DMS 273 treated with DMSO at 0.1 percent for 48 hours (cell line): ENCODE measurements at regions not wholly inside any gene's neighbourhood (a gene's known extent, or its start where the extent isn't known, plus 50 kb on each side); places are given as distances from the start of the nearest gene placed in this dataset.
"Not testable (repeated sequence)": the region's sequence is repeated elsewhere in the genome, so short reads cannot be mapped to it uniquely, and the experiment has no call there.

Experiments used
- DNase-seq: peaks from one replicate; lab custom pipeline; 2025; lab: John Stamatoyannopoulos, UW

DNA sequence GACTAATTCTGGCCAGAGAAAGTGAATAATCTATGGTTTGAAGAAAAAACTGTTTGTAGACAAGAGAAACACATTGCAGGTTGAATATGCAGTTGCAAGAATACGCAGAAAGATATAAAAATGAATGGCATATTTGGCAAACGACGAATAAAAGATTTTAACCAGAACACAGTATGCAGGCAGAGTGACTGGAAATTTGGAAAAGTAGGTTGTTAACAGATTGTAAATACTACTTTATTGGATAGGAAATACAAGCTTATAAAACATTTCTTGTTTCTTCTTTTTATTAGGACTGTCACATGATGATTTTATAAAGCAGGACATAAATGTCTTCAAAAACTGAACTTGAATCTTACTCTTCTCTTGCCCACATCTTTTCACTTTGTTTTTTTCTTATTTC, 573.3 kb upstream of the PBX1 start:
- no peak for DNase-seq

DNA sequence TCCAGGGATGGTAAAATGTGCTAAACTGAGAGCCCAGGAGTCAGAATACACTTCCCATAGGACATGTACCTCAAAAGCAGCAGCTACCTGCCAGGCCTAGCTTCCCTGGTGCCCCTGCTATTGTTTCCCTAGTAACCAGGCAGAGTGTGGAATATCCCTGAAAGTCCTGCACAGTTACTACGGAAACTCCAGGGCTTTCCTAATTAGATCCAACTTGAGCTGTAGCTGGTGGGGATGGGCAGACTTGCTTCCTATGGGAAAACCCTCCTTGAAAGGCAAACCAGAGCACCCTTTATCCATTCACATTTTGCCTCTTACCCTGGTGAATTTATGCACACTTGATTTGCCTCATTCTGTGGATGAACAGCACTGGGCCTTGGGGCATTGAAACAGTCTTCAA, 559.9 kb upstream of the PBX1 start:
- DNase-seq: no peak

GRCh38 chr1:164006186-164006585, 552.8 kb upstream of the PBX1 start:
- not testable (repeated sequence) for DNase-seq

- DNase-seq: no peak
These were observed 552.4 kb upstream of the PBX1 start for GRCh38 chr1:164006621-164007020.

GRCh38 chr1:164017239-164017638, 541.7 kb upstream of the PBX1 start:
- DNase-seq: no peak

DNA sequence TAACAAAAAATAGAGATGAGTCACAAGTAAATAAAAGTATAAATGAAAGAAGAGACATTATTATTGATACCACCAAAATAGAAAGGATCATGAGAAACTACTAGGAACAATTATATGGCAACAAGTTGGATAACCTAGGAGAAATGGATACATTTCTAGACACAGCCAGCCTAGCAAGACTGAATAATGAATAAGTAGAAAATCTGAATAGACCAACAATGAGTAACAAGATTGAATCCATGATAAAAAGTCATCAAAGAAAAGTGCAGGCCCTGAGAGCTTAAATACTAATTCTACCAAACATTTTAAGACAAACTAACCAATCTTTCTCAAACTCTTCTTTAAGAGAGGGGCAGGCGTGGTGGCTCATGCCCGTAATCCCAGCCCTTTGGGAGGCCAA, 538.6 kb upstream of the PBX1 start:
- no peak for DNase-seq

DNA sequence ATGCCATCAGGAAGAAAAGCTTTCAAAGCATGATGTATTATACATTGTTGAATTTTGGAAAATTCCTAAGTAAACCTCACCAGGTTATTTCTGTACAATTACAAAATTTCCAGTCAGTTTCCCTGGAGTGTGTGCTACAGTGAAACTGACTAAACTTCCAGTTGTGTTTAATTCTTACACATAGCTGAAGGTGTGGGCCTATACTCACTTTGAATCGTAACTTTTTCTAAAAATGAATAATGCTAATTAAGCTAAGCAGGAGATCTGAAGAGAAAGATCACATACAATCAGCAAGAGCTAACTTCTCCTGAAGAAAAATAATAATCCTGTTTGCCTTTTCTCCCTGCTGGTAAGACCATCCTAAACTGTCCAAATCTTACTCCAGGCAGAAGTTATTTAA, 537.2 kb upstream of the PBX1 start:
- no peak for DNase-seq

DNA sequence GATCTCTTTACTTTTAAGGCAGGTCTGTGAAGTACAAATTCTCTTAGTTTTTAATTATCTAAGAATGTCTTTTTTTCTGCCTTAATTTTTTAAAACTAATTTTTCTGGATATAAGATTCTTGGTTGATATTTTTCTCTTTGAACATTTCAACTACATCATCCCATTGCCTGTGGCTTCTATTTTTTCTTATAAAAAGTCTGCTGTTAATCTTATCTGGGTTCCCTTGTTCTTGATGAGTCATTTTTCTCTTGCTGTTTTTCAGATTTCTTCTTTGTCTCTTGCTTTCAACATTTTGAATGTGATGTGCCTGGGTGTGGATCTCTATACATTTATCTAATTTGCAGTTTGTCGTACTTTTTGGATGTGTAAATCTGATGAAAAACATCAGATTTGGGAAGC, 525.2 kb upstream of the PBX1 start:
- no peak for DNase-seq

DNA sequence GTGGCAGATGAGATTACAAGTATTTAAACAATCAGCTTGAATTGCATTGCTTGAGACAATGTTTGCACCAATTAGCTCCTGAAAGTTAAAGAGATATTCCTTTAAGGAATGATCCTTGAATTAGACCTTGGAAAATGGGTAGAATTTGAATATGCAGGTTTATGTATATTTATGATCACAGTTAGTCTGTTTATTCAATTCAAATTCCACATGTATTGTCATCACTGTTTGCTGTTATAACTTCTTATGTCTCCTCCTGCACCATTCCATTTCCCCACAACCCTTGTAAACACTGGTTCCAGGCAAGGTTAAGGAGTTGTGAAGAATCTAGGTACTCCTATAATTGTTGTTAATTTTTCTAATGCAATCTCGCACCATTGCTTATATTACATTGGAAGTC, 518.2 kb upstream of the PBX1 start:
- DNase-seq: no peak

DNA sequence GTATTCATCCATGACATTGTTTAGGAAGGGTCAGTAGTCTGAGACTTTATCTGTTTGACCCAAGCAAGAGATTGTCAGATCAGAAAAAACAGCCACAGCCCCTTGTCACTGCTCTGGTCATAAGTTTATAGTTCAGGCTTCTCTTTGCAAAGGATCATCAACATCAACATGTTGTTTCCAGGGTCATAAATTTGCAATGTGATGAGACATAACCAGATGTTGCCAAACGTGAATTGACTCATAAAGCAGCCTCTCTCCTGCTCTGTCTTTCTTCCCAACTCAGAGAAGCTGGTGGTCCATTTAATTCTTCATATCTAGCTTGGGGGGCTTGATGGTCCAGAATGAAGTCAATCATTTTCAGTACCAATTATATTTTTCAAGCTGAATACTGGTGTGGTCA, 507.2 kb upstream of the PBX1 start:
- DNase-seq: no peak

- no peak for DNase-seq
These were observed 504.7 kb upstream of the PBX1 start for GRCh38 chr1:164054331-164054730.

DNA sequence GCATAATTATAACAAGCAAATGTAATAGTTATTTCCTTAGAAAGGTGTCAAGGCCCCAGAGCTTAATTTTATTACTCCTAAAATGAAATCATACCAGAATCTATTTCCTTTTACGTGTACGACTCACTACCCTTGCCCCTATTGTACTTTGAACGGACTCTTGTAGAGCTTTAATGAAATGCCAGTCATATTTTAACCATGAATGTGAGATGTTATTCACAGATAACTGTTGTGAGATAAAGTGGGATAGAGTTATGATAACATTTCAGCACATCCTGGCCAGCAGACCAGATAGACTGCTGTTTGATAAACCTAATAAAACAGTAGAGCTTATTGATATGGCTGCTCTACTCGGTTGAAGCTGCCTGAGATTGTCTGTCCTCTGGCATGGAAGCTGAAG, 500.8 kb upstream of the PBX1 start:
- DNase-seq: no peak

- DNase-seq: no peak
These were observed 497.5 kb upstream of the PBX1 start for GRCh38 chr1:164061528-164061927.

DNA sequence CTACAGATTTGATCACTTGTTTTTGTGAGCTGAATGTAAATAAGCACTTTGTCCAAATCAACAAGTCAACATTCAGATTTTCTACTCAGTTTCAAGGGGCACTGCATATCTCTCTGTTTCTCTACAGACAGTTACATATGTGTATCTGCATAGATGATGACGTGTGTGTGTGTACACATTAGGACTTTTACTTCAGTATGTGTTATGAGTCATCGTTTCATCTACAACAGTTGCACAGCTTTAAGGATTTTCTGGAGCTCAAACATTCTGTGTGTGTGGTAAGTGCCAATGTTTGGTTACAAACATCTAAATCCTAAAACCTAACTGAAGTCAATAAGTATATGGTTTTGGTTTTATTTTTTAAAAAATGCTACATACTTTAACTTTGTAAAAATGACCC, 494.5 kb upstream of the PBX1 start:
- no peak for DNase-seq

- DNase-seq: no peak
These were observed 487.7 kb upstream of the PBX1 start for GRCh38 chr1:164071288-164071687.

DNA sequence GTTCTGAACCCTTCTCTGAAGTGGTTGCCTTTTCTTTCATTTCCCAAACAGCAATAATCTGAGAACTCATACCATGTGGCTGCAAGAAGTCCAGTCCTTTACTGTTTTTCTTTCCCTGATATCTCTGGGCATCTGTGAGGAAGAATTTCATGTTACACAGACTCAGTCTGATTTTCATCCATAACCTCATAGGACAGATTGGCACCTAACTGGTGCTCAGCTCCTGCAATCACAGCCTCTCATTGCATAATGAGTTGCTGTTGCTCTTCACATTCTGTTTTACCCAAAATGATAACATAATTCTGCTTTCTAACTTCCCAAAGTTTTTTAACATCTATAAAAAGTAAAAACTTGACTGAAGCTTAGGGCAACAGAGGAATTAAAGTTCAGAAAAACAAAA, 472.2 kb upstream of the PBX1 start:
- DNase-seq: no peak

- DNase-seq: no peak
These were observed 471.0 kb upstream of the PBX1 start for GRCh38 chr1:164087906-164088453.

GRCh38 chr1:164092603-164093353, 466.2 kb upstream of the PBX1 start:
- no peak for DNase-seq

DNA sequence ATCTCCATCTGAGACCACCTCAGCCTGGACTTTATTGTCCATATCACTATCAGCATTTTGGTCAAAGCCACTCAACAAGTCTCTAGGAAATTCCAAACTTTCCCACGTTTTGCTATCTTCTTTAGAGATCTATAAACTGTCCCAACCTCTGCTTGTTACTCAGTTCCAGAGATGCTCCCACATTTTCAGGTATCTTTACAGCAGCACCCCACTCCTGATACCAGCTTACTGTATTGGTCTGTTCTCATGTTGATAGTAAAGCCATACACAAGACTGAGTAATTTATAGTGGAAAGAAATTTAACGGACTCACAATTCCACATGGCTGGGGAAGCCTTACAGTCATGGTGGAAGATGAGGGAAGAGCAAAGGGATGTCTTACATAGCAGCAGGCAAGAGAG, 465.4 kb upstream of the PBX1 start:
- DNase-seq: no peak

GRCh38 chr1:164101802-164102201, 457.2 kb upstream of the PBX1 start:
- DNase-seq: no peak

DNA sequence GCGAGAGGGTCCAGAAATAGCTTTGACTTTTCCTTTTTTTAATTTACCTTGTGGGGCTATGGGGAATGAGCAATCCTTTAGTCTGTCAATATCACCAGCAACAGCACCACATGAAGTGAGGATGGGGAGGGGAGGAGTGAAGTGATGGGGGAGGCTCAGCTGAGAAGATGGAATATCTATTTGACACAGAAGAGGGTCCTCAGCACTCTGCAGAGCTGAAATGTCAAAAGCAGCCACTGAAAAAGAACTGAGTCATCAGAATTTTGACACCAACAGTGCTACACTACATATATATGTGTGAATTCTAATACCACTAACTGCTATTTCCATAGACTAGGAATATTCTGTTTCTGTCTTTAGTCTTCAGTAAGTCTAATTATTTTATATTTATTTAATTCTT, 427.0 kb upstream of the PBX1 start:
- DNase-seq: no peak

- no peak for DNase-seq
These were observed 421.6 kb upstream of the PBX1 start for GRCh38 chr1:164137273-164137925.

- DNase-seq: no peak
These were observed 417.2 kb upstream of the PBX1 start for GRCh38 chr1:164141797-164142196.

DNA sequence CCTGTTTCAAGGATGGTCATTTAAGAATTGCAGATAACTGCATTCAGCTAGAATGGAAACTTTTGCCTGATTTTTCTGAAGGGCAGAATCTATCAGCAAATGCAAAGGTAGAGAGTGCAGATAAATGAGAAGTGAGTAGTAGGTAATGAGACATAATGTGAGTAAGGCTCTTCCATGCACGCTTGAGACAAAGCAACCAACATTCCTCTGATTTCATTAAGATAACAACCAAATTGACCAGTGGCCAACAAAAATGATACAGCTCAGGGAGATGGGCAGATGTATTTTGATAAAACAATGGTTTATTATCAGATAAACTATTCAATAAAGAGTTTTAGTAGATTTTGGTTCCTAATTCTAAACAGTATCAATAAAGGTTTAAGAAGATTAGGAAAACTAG, 404.4 kb upstream of the PBX1 start:
- DNase-seq: no peak
